ENCODE measurements at regions not wholly inside any gene's neighbourhood (a gene's known extent, or its start where the extent isn't known, plus 50 kb on each side); places are given as distances from the start of the nearest gene placed in this dataset.

DNA sequence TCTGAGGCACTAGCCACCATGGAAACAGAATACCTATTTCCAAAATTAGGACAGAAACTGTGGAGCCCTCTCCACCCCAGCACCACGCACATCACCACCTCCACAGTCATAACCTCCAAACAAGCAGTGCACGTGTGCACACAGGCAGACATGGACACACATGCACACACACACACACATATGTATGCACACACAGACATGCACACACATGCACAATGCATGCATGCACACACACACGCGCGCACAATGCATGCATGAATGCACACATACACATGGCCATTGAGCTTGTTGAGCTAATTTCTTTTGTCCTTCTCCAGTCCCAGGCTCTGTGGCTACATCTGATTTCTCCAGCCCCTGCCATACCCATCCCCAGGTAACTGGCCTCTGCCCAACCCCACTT is 161.6 kb upstream of the EPB41L3 start:
- TF ChIP-seq, protein P1, sequence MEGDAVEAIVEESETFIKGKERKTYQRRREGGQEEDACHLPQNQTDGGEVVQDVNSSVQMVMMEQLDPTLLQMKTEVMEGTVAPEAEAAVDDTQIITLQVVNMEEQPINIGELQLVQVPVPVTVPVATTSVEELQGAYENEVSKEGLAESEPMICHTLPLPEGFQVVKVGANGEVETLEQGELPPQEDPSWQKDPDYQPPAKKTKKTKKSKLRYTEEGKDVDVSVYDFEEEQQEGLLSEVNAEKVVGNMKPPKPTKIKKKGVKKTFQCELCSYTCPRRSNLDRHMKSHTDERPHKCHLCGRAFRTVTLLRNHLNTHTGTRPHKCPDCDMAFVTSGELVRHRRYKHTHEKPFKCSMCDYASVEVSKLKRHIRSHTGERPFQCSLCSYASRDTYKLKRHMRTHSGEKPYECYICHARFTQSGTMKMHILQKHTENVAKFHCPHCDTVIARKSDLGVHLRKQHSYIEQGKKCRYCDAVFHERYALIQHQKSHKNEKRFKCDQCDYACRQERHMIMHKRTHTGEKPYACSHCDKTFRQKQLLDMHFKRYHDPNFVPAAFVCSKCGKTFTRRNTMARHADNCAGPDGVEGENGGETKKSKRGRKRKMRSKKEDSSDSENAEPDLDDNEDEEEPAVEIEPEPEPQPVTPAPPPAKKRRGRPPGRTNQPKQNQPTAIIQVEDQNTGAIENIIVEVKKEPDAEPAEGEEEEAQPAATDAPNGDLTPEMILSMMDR (IDR thresholded peaks at IDR 0.05), result no peak
- TF ChIP-seq POLR2A (IDR thresholded peaks at IDR 0.05; ENCODE audit: low read depth) (no peak), POLR2AphosphoS5 (IDR thresholded peaks at IDR 0.05) (no peak)

Measured in esophagus muscularis mucosa (tissue), 3 donors.